DOHH2 (cell line): ENCODE measurements at regions not wholly inside any gene's neighbourhood (a gene's known extent, or its start where the extent isn't known, plus 50 kb on each side); places are given as distances from the start of the nearest gene placed in this dataset.

Experiments used
- H3F3A ChIP-seq: fragments of 200-600 bp; sonication (generic), shearing (Covaris generic); 2 replicates; pipeline ENCODE4 v1.6.0; 2016; ENCODE audit warnings: antibody characterized with exemption, mild to moderate bottlenecking; ENCODE audit not compliant: control insufficient read depth, insufficient read depth
- H3K27ac ChIP-seq: fragments of 200-600 bp; sonication (generic); 2 replicates; pipeline ENCODE4 v1.5.1; 2014; ENCODE audit warnings: low read depth, mild to moderate bottlenecking, low read length, moderate library complexity
- H3K27me3 ChIP-seq: fragments of 200-600 bp; sonication (generic); 2 replicates; pipeline ENCODE4 v1.6.1; 2014; ENCODE audit warnings: mild to moderate bottlenecking, low read length, mixed read lengths; ENCODE audit not compliant: control insufficient read depth
- H3K36me3 ChIP-seq: fragments of 200-600 bp; sonication (generic); 2 replicates; pipeline ENCODE4 v1.6.1; 2014; ENCODE audit warnings: mild to moderate bottlenecking, low read length, moderate library complexity, mixed read lengths; ENCODE audit not compliant: control insufficient read depth
- H3K4me1 ChIP-seq: fragments of 200-600 bp; sonication (generic); 2 replicates; pipeline ENCODE4 v1.6.1; 2014; ENCODE audit warnings: mild to moderate bottlenecking, low read length, mixed read lengths; ENCODE audit not compliant: control insufficient read depth
- H3K4me2 ChIP-seq: fragments of 200-600 bp; sonication (generic); 2 replicates; pipeline ENCODE4 v1.6.0; 2014; ENCODE audit warnings: mild to moderate bottlenecking, low read length, moderate library complexity
- H3K4me3 ChIP-seq: fragments of 200-600 bp; sonication (generic); 2 replicates; pipeline ENCODE4 v1.5.1; 2014; ENCODE audit warnings: mild to moderate bottlenecking, low read length, mixed read lengths
- H3K79me2 ChIP-seq: fragments of 200-600 bp; sonication (generic); 2 replicates; pipeline ENCODE4 v1.6.1; 2014; ENCODE audit warnings: mild to moderate bottlenecking, low read length, mixed read lengths; ENCODE audit not compliant: control insufficient read depth
- H3K9me2 ChIP-seq: fragments of 200-600 bp; sonication (generic); replicated peaks from 2 replicates; pipeline ENCODE4 v1.6.1; 2014; ENCODE audit warnings: mild to moderate bottlenecking, low read length, mixed read lengths; ENCODE audit not compliant: control insufficient read depth
- H3K9me3 ChIP-seq: fragments of 200-600 bp; sonication (generic); 2 replicates; pipeline ENCODE4 v1.6.1; 2014; ENCODE audit warnings: antibody characterized with exemption, low read length, mixed read lengths; ENCODE audit not compliant: control insufficient read depth, insufficient read depth
- H4K20me1 ChIP-seq: fragments of 200-600 bp; sonication (generic); 2 replicates; pipeline ENCODE4 v1.6.0; 2014; ENCODE audit warnings: low read depth, mild to moderate bottlenecking, antibody characterized with exemption, low read length, moderate library complexity; ENCODE audit not compliant: control insufficient read depth, insufficient read depth
- CTCF ChIP-seq: fragments of 200-600 bp; sonication (generic); IDR thresholded peaks from one replicate; pipeline ENCODE4 v1.5.1; 2014; ENCODE audit warnings: antibody characterized with exemption, mild to moderate bottlenecking, low read depth, low read length; ENCODE audit not compliant: poor library complexity, severe bottlenecking
- EZH2phosphoT487 ChIP-seq: fragments of 200-600 bp; sonication (generic); IDR thresholded peaks from 2 replicates; pipeline ENCODE4 v1.6.1; 2017; ENCODE audit warnings: borderline replicate concordance, mild to moderate bottlenecking, antibody characterized with exemption, low read length, moderate library complexity, mixed read lengths

- Histone ChIP-seq H3F3A (no peaks in the 10 kb centered on the region), H3K9me2 (no peaks in the 10 kb centered on the region), H3K9me3 (peaks cover 9% of the 10 kb centered on the region; the same call in 1 of the 2 replicates), H3K27me3 (no peaks in the 10 kb centered on the region), H3K36me3 (no peaks in the 10 kb centered on the region), H4K20me1 (no peaks in the 10 kb centered on the region), H3K4me2 (no peak overlapping the region), H3K27ac (no peak overlapping the region), H3K4me3 (no peak overlapping the region), H3K4me1 (no peaks in the 10 kb centered on the region), H3K79me2 (no peaks in the 10 kb centered on the region)
- TF ChIP-seq CTCF (no peak), EZH2phosphoT487 (no peak)
These were observed 385.0 kb downstream of the SOCS6 start for GRCh38 chr18:70673831-70674230.

GRCh38 chr18:70672581-70672980 lies 383.7 kb downstream of the SOCS6 start:
- no peaks in the 10 kb centered on the region for H3F3A ChIP-seq
- H3K9me3 ChIP-seq = peaks cover 9% of the 10 kb centered on the region; the same call in 1 of the 2 replicates
- no peaks in the 10 kb centered on the region for H3K79me2 ChIP-seq
- no peaks in the 10 kb centered on the region for H3K9me2 ChIP-seq
- no peaks in the 10 kb centered on the region for H3K4me1 ChIP-seq
- no peak overlapping the region for H3K4me3 ChIP-seq
- no peak overlapping the region for H3K4me2 ChIP-seq
- no peak overlapping the region for H3K27ac ChIP-seq
- no peaks in the 10 kb centered on the region for H4K20me1 ChIP-seq
- no peaks in the 10 kb centered on the region for H3K27me3 ChIP-seq
- TF ChIP-seq CTCF (no peak), EZH2phosphoT487 (no peak)
- H3K36me3 ChIP-seq = no peaks in the 10 kb centered on the region

GRCh38 chr18:70671889-70672565 lies 383.2 kb downstream of the SOCS6 start:
- Histone ChIP-seq H3K27ac (no peak overlapping the region), H3K9me2 (no peaks in the 10 kb centered on the region), H3K36me3 (no peaks in the 10 kb centered on the region), H3K9me3 (peaks cover 9% of the 10 kb centered on the region; the same call in 1 of the 2 replicates), H3K4me3 (no peak overlapping the region), H3F3A (no peaks in the 10 kb centered on the region), H3K4me1 (no peaks in the 10 kb centered on the region), H4K20me1 (no peaks in the 10 kb centered on the region), H3K27me3 (no peaks in the 10 kb centered on the region), H3K4me2 (no peak overlapping the region), H3K79me2 (no peaks in the 10 kb centered on the region)
- TF ChIP-seq CTCF (no peak), EZH2phosphoT487 (no peak)
